Urinary bladder (tissue), 3 donors: ENCODE measurements at regions not wholly inside any gene's neighbourhood (a gene's known extent, or its start where the extent isn't known, plus 50 kb on each side); places are given as distances from the start of the nearest gene placed in this dataset.

Source experiments
- DNase-seq: peaks from one replicate; pipeline ENCODE4 v3.0.0-alpha.2; 2015; ENCODE audit errors: extremely low spot score
- H3K27ac ChIP-seq: one replicate; pipeline ENCODE4 v1.5.1; 2013; ENCODE audit warnings: low read depth, mild to moderate bottlenecking, moderate library complexity
- H3K36me3 ChIP-seq: one replicate; pipeline ENCODE4 v1.6.1; 2013; ENCODE audit warnings: mild to moderate bottlenecking, moderate library complexity; ENCODE audit not compliant: insufficient read depth
- H3K4me1 ChIP-seq: one replicate; pipeline ENCODE4 v1.6.1; 2013; ENCODE audit warnings: mild to moderate bottlenecking, moderate library complexity; ENCODE audit not compliant: insufficient read depth
- H3K4me3 ChIP-seq: one replicate; pipeline ENCODE4 v1.5.1; 2013; ENCODE audit warnings: low read depth, low read length
- WGBS: extraction: QIAGEN DNeasy Blood & Tissue Kit; methylation state at CpG from one replicate; pipeline ENCODE4 v1.1.7; 2013; 5-methylcytosine and 5-hydroxymethylcytosine counted together
- donor health status: healthy with polysubstance abuse.
- donor health status: healthy.

- 94% methylated on average over 2 of the region's 2 CpGs for WGBS
- Histone ChIP-seq H3K4me1 (no peaks in the 10 kb centered on the region), H3K4me3 (no peak overlapping the region), H3K27ac (no peak overlapping the region), H3K36me3 (no peaks in the 10 kb centered on the region)
- DNase-seq, result no peak
Observed at GRCh38 chr15:96390986-96391385, 60.5 kb downstream of the NR2F2 start.

GRCh38 chr15:96392380-96393208 is 62.1 kb downstream of the NR2F2 start:
- no peak for DNase-seq
- WGBS, result 60% methylated on average over 10 of the region's 10 CpGs
- Histone ChIP-seq H3K4me1 (no peaks in the 10 kb centered on the region), H3K4me3 (no peak overlapping the region), H3K27ac (no peak overlapping the region), H3K36me3 (no peaks in the 10 kb centered on the region)

GRCh38 chr15:96393209-96393513 is 62.7 kb downstream of the NR2F2 start:
- Histone ChIP-seq H3K4me1 (no peaks in the 10 kb centered on the region), H3K27ac (no peak overlapping the region), H3K4me3 (no peak overlapping the region), H3K36me3 (no peaks in the 10 kb centered on the region)
- WGBS, result 93% methylated on average over 2 of the region's 2 CpGs
- no peak for DNase-seq

- Histone ChIP-seq H3K36me3 (no peaks in the 10 kb centered on the region), H3K27ac (no peak overlapping the region), H3K4me1 (no peaks in the 10 kb centered on the region), H3K4me3 (no peak overlapping the region)
- no peak for DNase-seq
- WGBS, result 71% methylated on average over 3 of the region's 3 CpGs
Observed at GRCh38 chr15:96395687-96396086, 65.2 kb downstream of the NR2F2 start.

GRCh38 chr15:96398776-96399175 is 68.3 kb downstream of the NR2F2 start:
- Histone ChIP-seq H3K27ac (no peak overlapping the region), H3K4me3 (no peak overlapping the region), H3K36me3 (no peaks in the 10 kb centered on the region), H3K4me1 (no peaks in the 10 kb centered on the region)
- DNase-seq, result no peak
- 78% methylated on average over 1 of the region's 1 CpG for WGBS

GRCh38 chr15:96402403-96402802 is 71.9 kb downstream of the NR2F2 start:
- no peak for DNase-seq
- no peak overlapping the region for H3K27ac ChIP-seq
- WGBS, result 74% methylated on average over 3 of the region's 3 CpGs
- H3K4me1 ChIP-seq, result no peaks in the 10 kb centered on the region
- H3K4me3 ChIP-seq, result no peak overlapping the region
- no peaks in the 10 kb centered on the region for H3K36me3 ChIP-seq

GRCh38 chr15:96403071-96403470 is 72.6 kb downstream of the NR2F2 start:
- Histone ChIP-seq H3K4me1 (no peaks in the 10 kb centered on the region), H3K27ac (no peak overlapping the region), H3K36me3 (no peaks in the 10 kb centered on the region), H3K4me3 (no peak overlapping the region)
- no peak for DNase-seq
- 90% methylated on average over 1 of the region's 1 CpG for WGBS

- 94% methylated on average over 1 of the region's 1 CpG for WGBS
- no peak overlapping the region for H3K4me3 ChIP-seq
- DNase-seq, result no peak
- H3K36me3 ChIP-seq, result no peaks in the 10 kb centered on the region
- no peaks in the 10 kb centered on the region for H3K4me1 ChIP-seq
- H3K27ac ChIP-seq, result no peak overlapping the region
Observed at GRCh38 chr15:96403932-96404331, 73.4 kb downstream of the NR2F2 start.

GRCh38 chr15:96404560-96404959 is 74.1 kb downstream of the NR2F2 start:
- DNase-seq, result no peak
- WGBS, result 90% methylated on average over 2 of the region's 2 CpGs
- H3K4me3 ChIP-seq, result no peak overlapping the region
- H3K4me1 ChIP-seq, result peaks cover 3% of the 10 kb centered on the region
- no peak overlapping the region for H3K27ac ChIP-seq
- no peaks in the 10 kb centered on the region for H3K36me3 ChIP-seq

GRCh38 chr15:96406291-96406690 is 75.8 kb downstream of the NR2F2 start:
- H3K27ac ChIP-seq, result no peak overlapping the region
- H3K4me1 ChIP-seq, result peaks cover 3% of the 10 kb centered on the region
- H3K36me3 ChIP-seq, result no peaks in the 10 kb centered on the region
- no peak for DNase-seq
- no peak overlapping the region for H3K4me3 ChIP-seq
- 93% methylated on average over 3 of the region's 3 CpGs for WGBS

GRCh38 chr15:96406701-96407100 is 76.2 kb downstream of the NR2F2 start:
- peaks cover 3% of the 10 kb centered on the region for H3K4me1 ChIP-seq
- no peak for DNase-seq
- WGBS, result 87% methylated on average over 7 of the region's 7 CpGs
- H3K27ac ChIP-seq, result no peak overlapping the region
- no peaks in the 10 kb centered on the region for H3K36me3 ChIP-seq
- no peak overlapping the region for H3K4me3 ChIP-seq

GRCh38 chr15:96407482-96407881 is 77.0 kb downstream of the NR2F2 start:
- H3K4me1 ChIP-seq, result peaks cover 3% of the 10 kb centered on the region
- 65% methylated on average over 2 of the region's 2 CpGs for WGBS
- H3K27ac ChIP-seq, result no peak overlapping the region
- no peaks in the 10 kb centered on the region for H3K36me3 ChIP-seq
- DNase-seq, result no peak
- no peak overlapping the region for H3K4me3 ChIP-seq

GRCh38 chr15:96408591-96409183 is 78.2 kb downstream of the NR2F2 start:
- Histone ChIP-seq H3K36me3 (no peaks in the 10 kb centered on the region), H3K4me1 (peaks cover 3% of the 10 kb centered on the region), H3K4me3 (no peak overlapping the region), H3K27ac (no peak overlapping the region)
- 14% methylated on average over 20 of the region's 20 CpGs for WGBS
- no peak for DNase-seq

GRCh38 chr15:96409215-96410138 is 79.0 kb downstream of the NR2F2 start:
- H3K27ac ChIP-seq, result no peak overlapping the region
- 3% methylated on average over 77 of the region's 77 CpGs for WGBS
- DNase-seq, result no peak
- no peaks in the 10 kb centered on the region for H3K36me3 ChIP-seq
- peak overlapping the region; percentile 20 for H3K4me3 ChIP-seq
- H3K4me1 ChIP-seq, result peaks cover 3% of the 10 kb centered on the region
